ENCODE measurements at regions not wholly inside any gene's neighbourhood (a gene's known extent, or its start where the extent isn't known, plus 50 kb on each side); places are given as distances from the start of the nearest gene placed in this dataset.

DNA sequence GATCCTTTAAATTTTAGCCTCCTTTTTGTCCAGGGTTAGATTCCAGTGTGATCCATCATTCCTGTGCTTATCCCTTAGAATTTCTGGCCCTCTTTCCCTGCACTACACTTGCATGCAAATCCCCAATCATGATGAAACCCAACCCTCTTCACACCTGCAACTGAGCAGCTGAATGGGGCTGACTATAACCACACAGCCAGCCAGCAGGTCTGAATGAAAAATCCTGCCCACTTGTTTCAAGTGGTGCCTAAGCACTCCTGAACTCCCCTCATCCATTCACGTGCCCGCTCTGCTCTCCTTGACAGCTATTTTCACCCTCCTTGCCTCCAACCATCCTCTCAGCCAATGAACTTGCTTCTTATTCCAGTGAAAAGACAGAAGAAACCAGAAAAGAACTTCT, 80.5 kb upstream of the AFF3 start:
- POLR2A ChIA-PET, result no interaction called here
- H3K4me2 ChIP-seq, result no peak overlapping the region
- no peak overlapping the region for H3K4me3 ChIP-seq
- no peaks in the 10 kb centered on the region for H3K4me1 ChIP-seq
- ATAC-seq (no peak), DNase-seq (ENCODE audit: low read depth in 1 of 2, low spot score in 1 of 2) (no peak), FAIRE-seq (no peak)
- no peak overlapping the region for H3K27ac ChIP-seq
- CTCF ChIA-PET, result interaction anchor here (1.3 kb wide), 1 partner anchor 23 kb away, joined by 4 read pairs; no protein-coding TSS in a partner anchor
- 6% methylated on average over 2 of the region's 2 CpGs for WGBS (ENCODE audit: missing lambda C conversion rate)
- TF ChIP-seq ZSCAN20 (CRISPR knock-in tag; IDR thresholded peaks at IDR 0.05) (no peak), BHLHE40 (IDR thresholded peaks at IDR 0.05; ENCODE audit: low read depth, low read length) (no peak), MAFK (IDR thresholded peaks at IDR 0.05; ENCODE audit: partially characterized antibody) (no peak), FOSB (CRISPR knock-in tag; IDR thresholded peaks at IDR 0.05) (no peak), ZC3H11A (IDR thresholded peaks at IDR 0.05) (no peak), ATOH8 (CRISPR knock-in tag; IDR thresholded peaks at IDR 0.05; ENCODE audit: low read depth) (no peak), CHD2 (IDR thresholded peaks at IDR 0.05; ENCODE audit: low read length, partially characterized antibody) (no peak), RARB (CRISPR knock-in tag; IDR thresholded peaks at IDR 0.05) (no peak)
- no peaks in the 10 kb centered on the region for H3K9me3 ChIP-seq

- H3K27ac ChIP-seq, result no peak overlapping the region
- TF ChIP-seq KDM1A (IDR thresholded peaks at IDR 0.05; ENCODE audit: low read depth), result no peak
- TF ChIP-seq TFCP2L1 (CRISPR knock-in tag; IDR thresholded peaks at IDR 0.05), result no peak
- no peak for TF ChIP-seq HES2 (IDR thresholded peaks at IDR 0.05)
- no peak for TF ChIP-seq RFX5 (IDR thresholded peaks at IDR 0.05)
- TF ChIP-seq NPAS2 (CRISPR knock-in tag; IDR thresholded peaks at IDR 0.05; ENCODE audit: borderline replicate concordance), result no peak
- TF ChIP-seq HOXA7 (CRISPR knock-in tag; IDR thresholded peaks at IDR 0.05), result no peak
- TF ChIP-seq HMGXB4 (CRISPR knock-in tag; IDR thresholded peaks at IDR 0.05; ENCODE audit: borderline replicate concordance), result no peak
- no peak for TF ChIP-seq FOXS1 (CRISPR knock-in tag; IDR thresholded peaks at IDR 0.05)
- no peak for TF ChIP-seq PHF8 (IDR thresholded peaks at IDR 0.05; ENCODE audit: borderline replicate concordance, low read depth)
- TF ChIP-seq POLR2AphosphoS2 (conservative IDR thresholded peaks at IDR 0.05; ENCODE audit: low read length), result no peak
- no peak for TF ChIP-seq HOXB5 (CRISPR knock-in tag; IDR thresholded peaks at IDR 0.05)
- TF ChIP-seq FOSL2 (IDR thresholded peaks at IDR 0.05), result no peak
- TF ChIP-seq FOSL2 (CRISPR knock-in tag; IDR thresholded peaks at IDR 0.05), result no peak
- no peak for TF ChIP-seq ZNF302 (CRISPR knock-in tag; IDR thresholded peaks at IDR 0.05)
- TF ChIP-seq ATOH8 (CRISPR knock-in tag; IDR thresholded peaks at IDR 0.05; ENCODE audit: low read depth), result no peak
- TF ChIP-seq CBX8 (IDR thresholded peaks at IDR 0.05), result no peak
- no peak for TF ChIP-seq ZC3H11A (IDR thresholded peaks at IDR 0.05)
- no peak for TF ChIP-seq HOXB13 (CRISPR knock-in tag; IDR thresholded peaks at IDR 0.05; ENCODE audit: low read depth)
- DNase-seq (ENCODE audit: low read depth in 1 of 2, low spot score in 1 of 2) (no peak), ATAC-seq (no peak), FAIRE-seq (no peak)
- H3K4me1 ChIP-seq, result no peaks in the 10 kb centered on the region
- 46% methylated on average over 3 of the region's 3 CpGs for WGBS (ENCODE audit: missing lambda C conversion rate)
- H3K4me2 ChIP-seq, result no peak overlapping the region
- H3K4me3 ChIP-seq, result no peak overlapping the region
- POLR2A ChIA-PET, result no interaction called here
- CTCF ChIA-PET, result no interaction called here
- H3K9me3 ChIP-seq, result no peaks in the 10 kb centered on the region
These were observed 76.2 kb upstream of the AFF3 start for GRCh38 chr2:100218552-100218951.

All from A549 (cell line).